AG10803 (cell line): ENCODE measurements at regions not wholly inside any gene's neighbourhood (a gene's known extent, or its start where the extent isn't known, plus 50 kb on each side); places are given as distances from the start of the nearest gene placed in this dataset.

Source experiments
- DNase-seq: peaks from one replicate; pipeline ENCODE4 v3.0.0; 2010; ENCODE audit warnings: low read depth
- H3K4me3 ChIP-seq: 2 replicates; pipeline ENCODE4 v1.5.1; 2011; ENCODE audit warnings: mild to moderate bottlenecking, low read length, control low read depth
- CTCF ChIP-seq: conservative IDR thresholded peaks from 2 replicates; pipeline ENCODE4 v1.5.1; 2011; ENCODE audit warnings: mild to moderate bottlenecking, low read length, control low read depth, inconsistent platforms

GRCh38 chr12:19584732-19585131, 145.4 kb downstream of the AEBP2 start:
- H3K4me3 ChIP-seq: no peak overlapping the region
- no peak for DNase-seq
- TF ChIP-seq CTCF: no peak

- DNase-seq: no peak
- no peak overlapping the region for H3K4me3 ChIP-seq
- TF ChIP-seq CTCF: no peak
Measured at GRCh38 chr12:19588951-19589350, 149.7 kb downstream of the AEBP2 start.

DNA sequence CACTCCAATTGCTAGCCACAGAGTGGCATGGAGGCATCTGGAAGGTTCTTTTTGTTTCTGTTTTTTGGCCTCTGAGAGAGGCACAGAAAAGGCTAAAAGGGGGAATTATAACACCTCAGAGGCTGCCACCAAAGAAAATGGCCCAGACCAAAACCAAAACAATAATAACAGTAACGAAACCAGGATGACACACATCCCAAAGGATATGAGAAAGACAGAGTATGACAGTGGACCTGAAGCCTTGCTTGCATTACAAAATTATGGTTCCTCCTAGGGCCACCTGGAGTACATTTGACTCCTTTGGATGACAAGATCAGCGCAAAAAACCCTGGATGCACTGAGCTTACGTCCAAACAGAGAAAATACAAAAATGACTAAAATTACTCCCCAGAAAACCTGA, 152.7 kb downstream of the AEBP2 start:
- DNase-seq: no peak
- no peak for TF ChIP-seq CTCF
- no peak overlapping the region for H3K4me3 ChIP-seq

GRCh38 chr12:19596434-19597166, 157.3 kb downstream of the AEBP2 start:
- H3K4me3 ChIP-seq: no peak overlapping the region

DNA sequence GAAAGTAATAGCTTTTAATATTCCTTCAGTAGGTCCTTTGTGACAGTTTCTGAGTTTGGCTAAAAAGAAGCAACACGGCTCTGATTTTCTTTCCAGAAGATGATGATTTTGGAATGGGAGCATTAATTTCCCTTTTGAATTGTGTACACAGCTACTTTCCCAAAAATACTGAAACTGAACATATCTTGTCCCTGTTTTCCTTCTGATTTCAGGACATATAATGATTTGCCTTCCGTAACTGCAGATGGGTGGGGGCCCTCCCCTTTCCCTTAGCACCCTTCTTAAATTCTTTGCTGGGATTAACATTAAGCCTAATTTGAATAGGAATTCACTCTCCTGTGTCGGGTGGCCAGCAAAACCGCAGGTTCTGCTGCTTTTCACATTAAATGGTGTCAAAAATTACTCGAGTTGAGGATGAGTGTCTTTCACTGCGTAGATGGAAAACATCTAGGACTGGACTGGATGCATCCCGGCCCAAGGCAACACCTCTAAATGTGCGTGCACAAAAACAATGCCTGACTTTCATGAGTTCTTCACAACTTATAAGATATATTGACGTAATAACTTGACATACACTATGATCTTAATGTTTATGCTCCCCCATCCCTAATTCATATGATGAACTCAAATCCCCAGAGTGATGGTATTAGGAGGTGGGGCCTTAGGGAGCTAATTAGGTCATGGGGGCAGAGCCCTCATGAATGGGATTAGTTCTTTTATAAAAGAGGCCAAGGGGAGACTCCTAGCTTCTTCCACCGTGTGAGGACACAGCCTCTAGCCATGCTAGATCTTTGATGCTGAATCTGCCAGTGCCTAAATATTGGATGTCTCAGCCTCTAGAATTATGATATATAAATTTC, 158.1 kb downstream of the AEBP2 start:
- DNase-seq: no peak
- H3K4me3 ChIP-seq: no peak overlapping the region
- TF ChIP-seq CTCF: no peak

More at GRCh38 chr12:19596434-19597166, 157.3 kb downstream of the AEBP2 start:
- no peak for DNase-seq
- TF ChIP-seq CTCF: no peak

DNA sequence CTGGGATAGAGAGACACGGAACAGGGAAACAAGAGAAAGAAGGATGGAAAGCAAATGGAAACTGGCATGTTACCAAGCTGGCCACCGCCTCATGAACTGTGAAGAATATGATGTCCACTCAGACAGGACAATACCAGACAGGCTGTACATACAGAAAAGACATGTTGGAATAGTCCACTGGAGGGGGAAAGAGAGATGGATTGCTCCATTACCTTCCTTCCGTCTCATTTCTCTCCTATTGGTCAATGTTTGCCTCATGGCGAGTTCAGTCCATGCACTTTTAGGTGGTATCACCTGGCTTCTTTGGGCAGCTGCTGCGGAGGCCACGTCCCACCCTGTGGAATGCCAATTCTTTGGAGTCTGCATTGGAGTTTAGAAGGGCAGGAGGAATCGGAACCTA, 166.4 kb downstream of the AEBP2 start:
- DNase-seq: no peak
- no peak overlapping the region for H3K4me3 ChIP-seq
- no peak for TF ChIP-seq CTCF

DNA sequence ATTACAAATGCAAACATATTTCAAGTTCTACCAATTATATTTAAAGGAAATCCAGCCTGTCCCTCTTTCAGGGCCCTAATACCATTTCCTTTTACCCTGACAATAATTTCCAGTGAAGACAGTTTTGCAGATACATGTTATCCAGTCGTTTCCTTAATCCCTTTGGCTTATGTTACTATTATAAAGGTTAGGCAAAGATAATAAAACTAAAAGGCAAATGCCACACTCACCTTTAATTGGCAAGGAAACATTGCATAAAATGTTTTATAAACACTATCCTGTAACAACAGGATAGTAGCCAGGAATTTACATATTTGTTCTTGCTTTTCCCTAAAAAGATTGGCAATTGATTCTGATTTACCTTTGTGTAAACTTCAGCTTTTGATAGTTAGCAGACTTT, 168.7 kb downstream of the AEBP2 start:
- no peak overlapping the region for H3K4me3 ChIP-seq
- DNase-seq: no peak
- TF ChIP-seq CTCF: no peak
